ENCODE measurements at regions not wholly inside any gene's neighbourhood (a gene's known extent, or its start where the extent isn't known, plus 50 kb on each side); places are given as distances from the start of the nearest gene placed in this dataset.
A peak's percentile ranks its signal among the peaks of the same experiment; 100 is the strongest.

DNA sequence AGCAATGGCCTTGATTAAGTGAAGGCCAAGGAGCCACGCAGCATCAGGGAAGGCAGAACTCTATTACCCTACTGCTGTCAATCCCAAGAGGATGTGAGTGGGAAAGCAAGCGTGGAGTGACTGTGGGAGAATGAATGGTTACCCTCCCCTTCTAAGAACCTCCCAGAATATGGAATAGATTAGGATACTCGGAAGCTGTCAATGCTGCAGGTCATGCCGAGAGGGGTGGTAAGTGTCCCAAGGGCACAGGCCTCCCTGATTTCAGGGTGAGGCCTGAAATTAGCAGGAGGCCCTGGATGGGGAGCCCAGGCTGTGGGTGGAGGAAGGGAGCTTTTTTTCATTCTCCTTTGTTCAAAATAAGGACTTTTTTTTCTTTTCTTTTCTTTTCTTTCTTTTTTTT is 179.9 kb upstream of the JAG1 start:
- no peak for DNase-seq (ENCODE audit: extremely low read depth in 1 of 11, low read depth in 9 of 11, low spot score in 4 of 11)

DNA sequence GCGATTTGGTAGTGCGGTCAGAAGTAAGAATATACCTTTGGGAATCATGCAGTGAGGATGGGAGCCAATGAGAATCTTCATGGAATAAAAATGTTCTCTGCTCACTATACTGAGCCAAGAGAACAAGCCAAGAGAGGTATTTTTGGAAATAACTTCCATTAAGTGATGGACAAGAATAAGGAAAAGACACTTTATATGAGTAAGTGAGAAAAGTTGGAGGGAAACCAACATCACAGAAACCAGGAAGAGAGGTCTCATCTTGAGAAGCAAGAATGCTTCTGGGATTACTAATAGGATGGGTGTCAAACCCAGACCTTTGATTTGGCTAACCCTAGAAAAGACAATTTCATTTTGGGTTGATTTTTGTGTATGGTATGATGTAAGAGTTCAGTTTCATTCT is 181.2 kb upstream of the JAG1 start:
- no peak for DNase-seq (ENCODE audit: extremely low read depth in 1 of 11, low read depth in 9 of 11, low spot score in 4 of 11)

DNA sequence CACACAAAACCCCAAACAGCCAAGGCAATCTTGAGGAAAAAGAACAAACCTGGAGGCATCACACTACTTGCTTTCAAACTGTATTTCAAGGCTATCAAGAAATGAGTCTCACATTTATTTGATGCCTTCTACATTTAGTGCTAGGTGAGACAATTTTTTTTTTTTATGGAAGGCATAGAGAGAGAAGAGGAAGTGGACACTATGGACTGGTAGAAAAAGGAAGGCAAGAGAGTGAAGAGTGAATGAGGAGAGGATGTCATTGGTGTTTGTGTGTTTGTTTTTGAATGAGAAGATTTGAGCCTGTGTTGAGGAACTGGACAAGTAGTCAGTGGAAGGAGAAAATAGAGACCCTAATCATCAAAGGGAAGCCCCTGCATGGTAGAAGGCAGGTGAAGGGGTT is 182.0 kb upstream of the JAG1 start:
- DNase-seq (ENCODE audit: extremely low read depth in 1 of 11, low read depth in 9 of 11, low spot score in 4 of 11): no peak

DNA sequence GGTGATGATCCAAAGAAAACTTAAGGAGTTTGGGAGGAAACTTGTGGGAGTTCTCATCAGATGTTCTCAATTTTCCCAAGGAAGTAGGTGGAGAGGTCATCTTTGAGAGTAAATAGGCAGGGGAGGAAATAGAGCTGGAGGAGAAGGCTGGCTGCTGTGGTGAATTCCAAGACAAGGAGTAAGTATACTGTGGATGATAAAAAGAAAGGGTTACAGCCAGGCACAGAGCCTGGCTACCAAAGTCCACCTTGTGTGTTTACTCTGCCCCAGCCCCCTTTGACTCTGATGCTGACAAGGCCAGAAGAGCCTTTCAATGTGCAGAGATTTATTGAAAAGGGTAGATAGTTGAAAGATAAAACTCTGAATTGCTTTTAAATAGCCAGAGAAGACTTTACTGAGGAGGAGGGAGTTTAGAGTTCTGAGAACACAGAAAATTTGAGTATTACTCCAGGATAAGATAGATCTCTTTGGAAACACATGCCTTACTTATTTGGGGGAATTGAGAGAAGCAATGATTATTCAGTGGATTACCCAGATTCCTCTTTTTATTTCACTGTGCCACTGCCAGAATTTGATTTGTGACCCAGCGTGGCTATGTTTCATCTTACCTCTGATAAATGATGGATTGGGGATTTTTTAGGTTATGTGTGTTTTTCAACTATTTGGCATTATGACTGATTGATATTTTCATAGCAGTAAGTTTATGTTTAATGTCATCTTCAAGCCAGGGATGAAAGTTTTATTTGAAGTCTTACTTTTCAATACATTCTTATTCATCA is 182.6 kb upstream of the JAG1 start:
- DNase-seq (ENCODE audit: extremely low read depth in 1 of 11, low read depth in 9 of 11, low spot score in 4 of 11): no peak

DNA sequence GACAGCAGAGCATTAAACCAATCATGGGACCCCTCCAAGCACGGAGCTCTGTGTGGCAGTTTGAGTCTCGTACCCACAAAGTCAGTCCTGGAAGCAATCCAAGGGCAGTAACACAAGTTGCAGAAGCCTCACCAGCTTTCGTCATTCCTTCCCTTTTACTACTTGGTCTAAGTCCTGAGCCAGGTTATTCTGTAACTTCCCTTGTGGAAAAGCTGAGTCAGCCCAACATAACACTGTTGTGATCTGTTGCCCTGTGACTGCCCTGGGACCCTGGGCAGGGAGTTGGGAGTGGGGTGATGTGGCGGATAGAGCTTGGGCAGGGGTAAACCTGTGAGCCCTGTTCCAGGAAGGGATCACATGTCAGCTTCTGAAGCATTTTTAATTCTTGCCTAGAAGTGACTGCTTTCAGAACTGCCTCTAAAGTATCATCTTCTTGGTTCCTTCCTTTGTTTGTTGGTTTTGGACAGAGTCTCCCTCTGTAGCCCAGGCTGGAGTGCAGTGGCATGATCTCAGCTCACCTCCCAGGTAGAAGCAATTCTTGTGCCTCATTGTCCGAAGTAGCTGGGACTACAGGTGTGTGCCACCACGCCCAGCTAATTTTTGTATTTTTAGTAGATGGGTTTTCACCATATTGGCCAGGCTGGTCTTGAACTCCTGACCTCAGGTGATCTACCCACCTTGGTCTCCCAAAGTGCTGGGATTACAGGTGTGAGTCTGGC is 183.7 kb upstream of the JAG1 start:
- DNase-seq (ENCODE audit: extremely low read depth in 1 of 11, low read depth in 9 of 11, low spot score in 4 of 11): peak in 10 of 11 donors; percentile 9 to 74 (median 27)

DNA sequence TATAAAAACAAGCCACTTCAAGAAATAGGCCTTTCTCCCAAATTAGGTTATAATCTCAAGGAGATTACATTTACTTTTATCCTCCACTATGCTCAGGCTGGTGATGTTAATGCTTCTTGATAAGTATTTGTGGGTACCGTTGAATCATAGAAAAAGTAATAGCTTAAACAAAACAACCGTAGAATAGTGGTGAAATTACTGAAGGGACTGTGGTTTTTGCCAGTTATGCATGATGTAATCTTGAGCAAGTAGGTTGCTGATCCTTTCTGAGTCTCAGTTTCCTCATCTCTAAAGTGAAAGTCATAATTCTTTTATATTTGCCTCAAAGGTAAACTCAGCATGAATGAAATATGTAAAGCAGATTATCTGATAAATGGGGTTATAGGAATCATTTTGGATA is 187.3 kb upstream of the JAG1 start:
- no peak for DNase-seq (ENCODE audit: extremely low read depth in 1 of 11, low read depth in 9 of 11, low spot score in 4 of 11)

DNA sequence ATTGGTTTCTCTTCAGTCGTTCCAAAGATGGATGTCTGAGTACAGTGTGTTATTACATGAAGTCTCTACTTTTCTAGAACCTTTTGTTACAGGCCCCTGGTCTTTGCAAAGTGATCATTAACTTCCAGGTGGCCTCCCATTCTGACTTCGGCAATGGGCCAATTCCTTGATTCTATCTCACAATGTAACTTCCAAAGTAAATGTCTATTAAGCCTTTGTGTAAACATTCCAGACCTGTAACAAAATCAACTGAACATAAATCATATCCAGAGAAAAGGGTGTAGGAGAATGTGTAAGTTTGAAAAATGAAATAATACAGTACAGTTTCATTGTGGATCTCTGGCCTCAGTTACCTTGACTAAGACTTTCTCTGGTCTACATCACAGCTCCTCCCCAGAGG is 187.8 kb upstream of the JAG1 start:
- DNase-seq (ENCODE audit: extremely low read depth in 1 of 11, low read depth in 9 of 11, low spot score in 4 of 11): peak in 1 of 11 donors; percentile 8

DNA sequence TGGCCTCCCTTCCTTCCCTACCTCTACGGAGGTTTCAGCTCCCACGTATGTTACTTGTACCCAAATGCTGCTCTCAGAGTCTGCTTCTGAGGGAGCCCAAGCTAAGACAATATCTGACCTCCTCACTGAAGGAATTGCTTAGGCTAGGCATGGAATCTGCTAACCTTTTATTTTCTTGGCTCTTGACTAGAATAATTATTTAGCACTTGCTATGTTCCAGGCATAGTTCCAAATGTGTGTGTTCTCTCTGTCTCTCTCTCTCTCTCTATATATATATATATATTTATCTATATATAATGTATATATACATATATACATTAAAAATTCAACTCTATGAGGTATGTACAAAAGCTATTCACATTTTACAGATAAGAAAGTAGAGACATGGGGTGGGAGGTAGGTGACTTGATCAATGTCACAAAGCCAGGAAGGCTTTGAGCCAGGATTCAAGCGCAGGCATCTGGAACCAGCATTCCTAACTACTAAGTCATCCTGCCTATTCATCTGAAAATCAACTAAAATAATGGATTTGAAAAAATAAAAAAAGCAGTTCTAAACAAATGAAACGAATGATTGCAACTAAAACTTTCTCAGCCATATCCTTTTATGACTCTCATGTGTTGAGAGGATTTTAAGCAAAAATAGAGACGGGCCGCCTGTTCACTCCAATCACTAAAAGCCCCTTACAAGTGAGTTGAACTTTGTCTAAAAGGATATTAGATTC is 189.7 kb upstream of the JAG1 start:
- no peak for DNase-seq (ENCODE audit: extremely low read depth in 1 of 11, low read depth in 9 of 11, low spot score in 4 of 11)

DNA sequence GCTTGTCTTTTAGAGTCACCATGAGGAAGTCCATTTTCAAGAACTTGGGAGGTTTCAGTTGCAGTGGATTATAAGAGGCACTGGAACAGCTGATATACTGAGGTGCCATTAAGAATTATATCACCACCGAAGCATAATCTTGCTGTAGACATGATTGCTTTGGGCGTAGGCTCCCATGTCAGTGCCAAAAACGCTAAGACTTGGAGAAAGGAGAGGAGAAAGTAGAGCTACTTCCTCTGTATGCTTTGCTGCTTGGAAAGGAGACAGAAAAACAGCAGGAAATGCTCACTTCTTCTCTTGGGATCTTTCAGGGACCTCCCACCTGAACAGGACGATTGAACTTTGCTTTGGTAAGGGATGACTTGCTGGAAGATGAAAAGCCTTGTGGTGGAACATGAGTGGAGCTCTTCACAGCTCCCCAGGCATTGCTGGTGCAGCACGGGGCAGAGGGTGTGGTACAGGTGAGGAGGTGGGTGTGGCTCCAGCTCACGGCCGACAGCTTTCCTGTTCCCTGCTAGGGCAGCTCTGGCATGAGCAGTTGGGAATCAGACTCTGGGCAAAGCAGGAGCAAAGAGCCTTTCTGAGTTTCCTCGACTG is 190.4 kb upstream of the JAG1 start:
- DNase-seq (ENCODE audit: extremely low read depth in 1 of 11, low read depth in 9 of 11, low spot score in 4 of 11): no peak

DNA sequence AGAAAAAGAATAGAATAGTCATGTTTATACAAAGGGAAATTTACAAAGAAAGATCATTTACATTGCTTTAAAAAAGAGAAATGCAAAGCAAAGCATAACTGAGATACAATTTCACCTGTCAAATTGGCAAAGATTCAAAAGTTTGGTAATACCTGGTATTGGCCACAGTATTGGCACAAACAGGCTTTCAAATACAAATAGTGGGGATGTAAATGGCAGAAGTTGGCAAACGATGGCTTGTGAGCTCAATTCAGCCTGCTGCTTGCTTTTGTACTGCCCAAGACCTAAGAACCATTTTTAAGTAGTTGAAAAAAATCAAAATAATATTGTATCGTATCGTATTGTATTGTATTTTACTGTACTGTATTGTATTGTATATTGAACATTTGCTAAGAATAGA is 194.5 kb upstream of the JAG1 start:
- DNase-seq (ENCODE audit: extremely low read depth in 1 of 11, low read depth in 9 of 11, low spot score in 4 of 11): no peak

DNA sequence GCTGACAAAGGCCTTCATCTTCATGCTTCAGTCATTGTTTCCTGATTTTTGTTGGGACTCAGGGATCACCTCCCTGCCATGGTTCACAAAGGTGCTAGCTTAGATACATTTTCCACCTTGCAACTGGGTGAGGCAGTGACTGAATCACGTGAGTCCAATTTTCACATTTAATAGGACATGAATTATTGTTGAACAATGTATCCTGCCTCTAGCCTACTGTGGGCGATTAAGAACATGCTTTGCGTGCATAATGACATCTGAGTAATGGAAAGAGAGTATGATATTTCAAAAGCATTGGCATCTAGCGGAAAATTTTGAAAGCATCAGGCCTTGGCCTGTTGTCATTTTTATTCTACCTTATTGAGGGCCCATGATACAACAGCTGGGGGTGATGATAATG is 199.2 kb upstream of the JAG1 start:
- no peak for DNase-seq (ENCODE audit: extremely low read depth in 1 of 11, low read depth in 9 of 11, low spot score in 4 of 11)

DNA sequence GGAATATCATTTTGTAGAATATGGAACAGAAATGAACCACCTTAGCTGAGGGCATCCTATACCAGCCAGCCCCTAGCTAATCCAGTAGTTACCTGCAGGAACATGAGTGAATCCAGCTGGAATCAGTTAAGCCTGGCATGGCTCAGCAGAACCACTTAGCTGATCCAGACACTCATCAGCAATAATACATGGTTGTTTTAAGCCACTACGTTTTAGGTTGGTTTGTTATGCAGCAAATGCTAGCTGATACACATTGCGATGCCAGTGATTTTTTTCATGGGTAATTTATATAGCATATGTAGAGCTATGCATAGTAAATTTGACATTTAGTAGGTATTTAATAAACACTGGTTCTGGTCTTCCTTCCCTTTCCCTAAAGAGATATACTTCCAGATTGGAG is 201.9 kb upstream of the JAG1 start:
- no peak for DNase-seq (ENCODE audit: extremely low read depth in 1 of 11, low read depth in 9 of 11, low spot score in 4 of 11)

DNA sequence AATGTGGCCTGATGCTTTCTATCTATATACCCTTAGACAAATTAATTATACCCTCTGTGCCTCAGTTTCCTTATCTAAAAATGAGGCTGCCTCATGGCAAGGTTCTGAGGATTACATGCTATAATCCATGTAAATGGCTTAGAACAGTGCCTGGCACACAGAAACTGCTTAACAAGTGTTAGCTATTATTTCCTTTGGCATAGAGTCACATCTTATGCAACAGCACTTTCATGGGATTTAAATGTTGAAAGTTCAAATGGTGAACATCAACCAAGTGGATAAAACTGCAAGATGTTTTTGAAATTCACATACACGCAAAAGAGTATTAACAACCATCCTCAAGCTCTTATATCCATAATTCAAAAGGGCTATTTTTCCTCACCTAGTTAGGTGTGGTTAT is 202.8 kb upstream of the JAG1 start:
- DNase-seq (ENCODE audit: extremely low read depth in 1 of 11, low read depth in 9 of 11, low spot score in 4 of 11): no peak

DNA sequence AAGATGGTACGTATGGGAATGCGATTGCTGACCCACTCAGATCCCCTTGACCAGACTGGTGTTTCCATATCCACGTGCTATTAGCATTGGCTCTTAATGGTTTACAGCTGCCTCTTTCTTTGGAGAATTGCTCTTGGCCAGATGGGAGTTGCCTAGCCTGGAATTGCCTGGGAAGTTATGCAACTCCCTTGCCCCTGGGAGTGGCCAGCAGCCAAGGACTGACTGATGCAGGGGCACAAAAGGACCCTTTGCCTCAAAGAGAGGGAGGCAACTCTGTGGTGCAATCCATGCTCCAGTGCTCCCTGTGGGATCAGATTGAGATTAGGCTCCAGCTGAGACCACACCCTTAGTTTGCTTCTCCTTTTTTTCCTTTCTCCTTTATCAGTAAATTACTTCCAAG is 203.5 kb upstream of the JAG1 start:
- DNase-seq (ENCODE audit: extremely low read depth in 1 of 11, low read depth in 9 of 11, low spot score in 4 of 11): no peak

DNA sequence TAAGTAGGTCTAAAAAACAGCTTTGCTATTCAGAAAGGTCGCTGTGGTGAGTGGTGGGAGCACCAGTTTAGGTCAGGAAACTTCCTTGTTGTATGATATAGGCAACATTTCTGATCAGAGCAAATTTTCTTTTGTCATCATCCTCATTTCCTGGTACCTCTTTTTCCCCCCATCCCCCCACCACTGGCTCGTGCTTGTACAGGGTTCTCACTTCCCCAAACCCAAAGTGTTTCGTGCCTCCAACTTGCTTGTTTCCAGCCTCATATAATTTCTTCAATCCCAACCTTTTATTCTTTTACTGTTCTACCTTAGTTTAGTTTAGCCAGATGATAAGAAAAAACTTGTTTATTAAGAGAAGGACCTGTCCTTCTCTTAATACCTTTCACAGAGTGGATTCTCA is 209.4 kb upstream of the JAG1 start:
- DNase-seq (ENCODE audit: extremely low read depth in 1 of 11, low read depth in 9 of 11, low spot score in 4 of 11): no peak

DNA sequence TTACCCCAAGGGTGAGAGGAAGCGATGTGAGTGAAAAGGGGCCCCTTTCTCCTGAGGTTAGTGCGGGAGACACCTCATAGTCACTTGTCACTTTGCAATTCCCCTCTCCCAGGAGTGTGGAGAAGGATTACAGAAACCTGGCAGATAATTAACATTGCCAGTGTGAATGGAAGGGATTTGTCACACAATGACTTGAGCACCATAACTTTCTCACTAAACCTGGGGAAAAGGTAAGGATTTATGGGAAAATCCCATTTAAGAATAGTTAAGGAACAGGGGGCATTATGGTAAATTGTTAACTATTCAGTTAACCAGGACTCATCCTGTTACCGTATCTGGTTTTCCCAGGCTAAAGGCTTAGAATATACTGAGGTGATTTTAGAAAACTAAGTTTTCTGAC is 219.5 kb upstream of the JAG1 start:
- DNase-seq (ENCODE audit: extremely low read depth in 1 of 11, low read depth in 9 of 11, low spot score in 4 of 11): no peak

DNA sequence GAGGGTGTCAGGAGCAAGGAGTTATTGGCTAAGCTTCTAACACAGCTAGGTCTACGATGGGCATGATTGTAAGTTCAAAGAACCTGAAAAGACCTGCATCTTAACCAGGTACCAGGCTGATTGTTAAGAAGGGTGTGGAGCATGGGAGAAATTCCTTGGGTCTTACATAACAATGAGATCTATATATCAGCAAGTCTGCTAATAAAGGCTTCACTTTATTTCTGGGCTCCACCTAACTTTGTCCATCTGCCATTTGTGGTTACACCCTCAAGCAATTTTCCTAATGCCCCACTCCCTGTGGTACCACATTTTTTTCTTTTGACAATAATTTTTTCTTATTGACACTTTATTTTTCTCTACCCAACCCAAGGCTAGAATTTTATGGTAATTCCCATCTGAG is 223.5 kb upstream of the JAG1 start:
- no peak for DNase-seq (ENCODE audit: extremely low read depth in 1 of 11, low read depth in 9 of 11, low spot score in 4 of 11)

DNA sequence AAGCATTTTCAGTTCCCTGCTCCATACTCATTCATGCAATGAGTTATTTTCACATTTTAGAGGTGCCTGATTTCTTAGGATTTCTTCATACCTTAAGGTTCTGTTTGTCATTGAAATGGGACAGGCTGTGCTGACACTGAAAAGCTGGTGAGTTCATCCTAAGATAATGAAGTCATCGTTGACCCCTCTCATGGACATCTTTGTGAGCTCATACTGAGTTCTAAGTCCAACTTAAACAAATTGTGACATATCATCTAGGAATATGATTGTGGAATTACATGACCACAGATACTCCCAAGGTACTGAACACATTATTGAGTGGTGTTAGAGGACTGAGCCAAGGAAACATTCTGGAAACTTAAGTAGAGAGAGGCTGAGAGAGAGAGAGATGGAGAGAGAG is 224.8 kb upstream of the JAG1 start:
- DNase-seq (ENCODE audit: extremely low read depth in 1 of 11, low read depth in 9 of 11, low spot score in 4 of 11): no peak

DNA sequence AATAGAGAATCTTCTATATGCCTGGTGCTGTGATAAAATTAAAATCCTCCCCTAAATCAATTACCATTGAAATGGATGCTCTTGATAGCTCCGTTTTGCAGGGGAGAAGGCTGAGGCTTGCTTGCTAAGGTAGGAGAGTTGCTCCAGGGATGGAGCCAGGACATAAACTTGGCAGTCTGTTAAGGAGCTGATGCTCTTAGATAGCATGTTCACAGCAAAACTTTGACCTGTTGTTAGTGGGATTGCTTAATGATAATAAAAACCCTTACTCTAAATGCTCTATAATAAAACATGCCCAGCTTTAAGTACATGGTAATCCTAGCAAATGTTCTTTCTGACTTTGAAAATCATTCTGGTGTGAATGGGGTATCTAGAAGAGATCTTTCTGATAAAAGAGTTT is 228.4 kb upstream of the JAG1 start:
- no peak for DNase-seq (ENCODE audit: extremely low read depth in 1 of 11, low read depth in 9 of 11, low spot score in 4 of 11)

Measured in renal cortex interstitium (tissue), 11 donors.